ENCODE measurements at regions not wholly inside any gene's neighbourhood (a gene's known extent, or its start where the extent isn't known, plus 50 kb on each side); places are given as distances from the start of the nearest gene placed in this dataset.

DNA sequence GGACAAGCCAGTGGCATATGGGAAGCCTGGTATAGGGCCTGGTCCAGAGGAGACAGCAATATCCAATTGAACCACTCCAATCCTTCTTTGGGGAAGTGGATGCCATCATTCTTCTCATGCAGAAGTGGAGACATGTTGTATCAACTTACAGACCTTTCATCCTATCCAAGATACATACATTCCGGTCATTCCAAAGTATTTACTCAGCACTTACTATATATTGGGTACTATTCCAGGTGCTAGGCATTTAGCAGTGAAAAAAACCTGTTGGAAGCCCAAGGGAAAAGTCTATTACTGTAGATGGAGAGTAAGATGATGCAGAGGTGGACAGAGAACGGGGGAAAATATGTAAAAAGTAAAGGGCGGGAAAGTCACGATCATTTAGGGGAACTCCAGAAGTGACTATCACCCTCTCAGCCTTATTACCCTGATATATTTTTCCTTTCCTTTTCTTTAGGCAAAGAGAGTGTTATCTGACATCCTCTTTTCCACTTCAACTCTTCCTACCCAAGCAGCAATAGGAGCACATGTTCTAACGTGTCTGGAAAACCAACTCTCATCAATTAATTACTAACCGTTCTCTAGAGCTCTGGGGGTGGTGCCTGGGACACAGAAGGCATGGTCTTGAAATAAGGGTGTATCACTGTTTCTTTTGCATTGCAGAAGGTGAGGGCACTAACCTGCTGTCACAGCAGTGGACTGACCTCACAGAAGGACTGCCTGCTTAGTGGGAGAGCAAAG, 210.1 kb upstream of the MAF start:
- H3K27me3 Mint-ChIP-seq (ENCODE audit: low read depth) = peaks cover 5% of the 10 kb centered on the region; the same call in 1 of the 2 replicates
- no peak overlapping the region for H3K27ac Mint-ChIP-seq
- no peak overlapping the region for H3K4me3 Mint-ChIP-seq
- POLR2A ChIA-PET = no interaction called here
- H3K4me1 Mint-ChIP-seq = peaks cover 19% of the 10 kb centered on the region
- DNase-seq (ENCODE audit: low spot score) (no peak), ATAC-seq (peak; percentile 64)
- peaks cover 12% of the 10 kb centered on the region for H3K36me3 Mint-ChIP-seq
- CTCF ChIA-PET = no interaction called here
- H3K9me3 Mint-ChIP-seq = peaks cover 26% of the 10 kb centered on the region
- TF ChIP-seq NR1H2 (CRISPR knock-in tag; IDR thresholded peaks at IDR 0.05) (no peak), ZBTB43 (CRISPR knock-in tag; IDR thresholded peaks at IDR 0.05) (no peak), NFYB (CRISPR knock-in tag; conservative IDR thresholded peaks at IDR 0.05; ENCODE audit: low read depth) (no peak), CREB1 (CRISPR knock-in tag; IDR thresholded peaks at IDR 0.05) (no peak), ESRRA (CRISPR knock-in tag; IDR thresholded peaks at IDR 0.05; ENCODE audit: borderline replicate concordance) (no peak), E2F4 (CRISPR knock-in tag; IDR thresholded peaks at IDR 0.05; ENCODE audit: borderline replicate concordance, low read depth) (no peak), HMGA2 (CRISPR knock-in tag; IDR thresholded peaks at IDR 0.05) (no peak), MLX (CRISPR knock-in tag; IDR thresholded peaks at IDR 0.05) (no peak), ZNF263 (CRISPR knock-in tag; IDR thresholded peaks at IDR 0.05; ENCODE audit: low read depth) (no peak), SP1 (CRISPR knock-in tag; conservative IDR thresholded peaks at IDR 0.05) (no peak)

GRCh38 chr16:79809376-79809775, 208.8 kb upstream of the MAF start:
- Mint-ChIP-seq H3K4me3 (no peak overlapping the region), H3K36me3 (peaks cover 12% of the 10 kb centered on the region), H3K27ac (no peak overlapping the region), H3K27me3 (ENCODE audit: low read depth) (peaks cover 5% of the 10 kb centered on the region; the same call in 1 of the 2 replicates), H3K4me1 (peaks cover 25% of the 10 kb centered on the region), H3K9me3 (peaks cover 22% of the 10 kb centered on the region)
- ATAC-seq (no peak), DNase-seq (ENCODE audit: low spot score) (no peak)
- CTCF ChIA-PET = no interaction called here
- POLR2A ChIA-PET = no interaction called here
- no peak for TF ChIP-seq TEAD4 (CRISPR knock-in tag; IDR thresholded peaks at IDR 0.05)
- no peak for TF ChIP-seq GRHL2 (CRISPR knock-in tag; IDR thresholded peaks at IDR 0.05; ENCODE audit: insufficient replicate concordance, severe bottlenecking)
- TF ChIP-seq FOXK1 (CRISPR knock-in tag; IDR thresholded peaks at IDR 0.05) = no peak
- TF ChIP-seq TP53 (CRISPR knock-in tag; IDR thresholded peaks at IDR 0.05) = no peak
- TF ChIP-seq EMX1 (CRISPR knock-in tag; IDR thresholded peaks at IDR 0.05) = no peak
- TF ChIP-seq, protein P1, sequence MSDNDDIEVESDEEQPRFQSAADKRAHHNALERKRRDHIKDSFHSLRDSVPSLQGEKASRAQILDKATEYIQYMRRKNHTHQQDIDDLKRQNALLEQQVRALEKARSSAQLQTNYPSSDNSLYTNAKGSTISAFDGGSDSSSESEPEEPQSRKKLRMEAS (CRISPR knock-in tag; IDR thresholded peaks at IDR 0.05) = no peak
- TF ChIP-seq, protein P2, sequence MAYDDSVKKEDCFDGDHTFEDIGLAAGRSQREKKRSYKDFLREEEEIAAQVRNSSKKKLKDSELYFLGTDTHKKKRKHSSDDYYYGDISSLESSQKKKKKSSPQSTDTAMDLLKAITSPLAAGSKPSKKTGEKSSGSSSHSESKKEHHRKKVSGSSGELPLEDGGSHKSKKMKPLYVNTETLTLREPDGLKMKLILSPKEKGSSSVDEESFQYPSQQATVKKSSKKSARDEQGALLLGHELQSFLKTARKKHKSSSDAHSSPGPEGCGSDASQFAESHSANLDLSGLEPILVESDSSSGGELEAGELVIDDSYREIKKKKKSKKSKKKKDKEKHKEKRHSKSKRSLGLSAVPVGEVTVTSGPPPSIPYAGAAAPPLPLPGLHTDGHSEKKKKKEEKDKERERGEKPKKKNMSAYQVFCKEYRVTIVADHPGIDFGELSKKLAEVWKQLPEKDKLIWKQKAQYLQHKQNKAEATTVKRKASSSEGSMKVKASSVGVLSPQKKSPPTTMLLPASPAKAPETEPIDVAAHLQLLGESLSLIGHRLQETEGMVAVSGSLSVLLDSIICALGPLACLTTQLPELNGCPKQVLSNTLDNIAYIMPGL (CRISPR knock-in tag; IDR thresholded peaks at IDR 0.05) = no peak
- no peak for TF ChIP-seq ZBTB43 (CRISPR knock-in tag; IDR thresholded peaks at IDR 0.05)
- TF ChIP-seq, protein P3, sequence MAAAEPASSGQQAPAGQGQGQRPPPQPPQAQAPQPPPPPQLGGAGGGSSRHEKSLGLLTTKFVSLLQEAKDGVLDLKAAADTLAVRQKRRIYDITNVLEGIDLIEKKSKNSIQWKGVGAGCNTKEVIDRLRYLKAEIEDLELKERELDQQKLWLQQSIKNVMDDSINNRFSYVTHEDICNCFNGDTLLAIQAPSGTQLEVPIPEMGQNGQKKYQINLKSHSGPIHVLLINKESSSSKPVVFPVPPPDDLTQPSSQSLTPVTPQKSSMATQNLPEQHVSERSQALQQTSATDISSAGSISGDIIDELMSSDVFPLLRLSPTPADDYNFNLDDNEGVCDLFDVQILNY (CRISPR knock-in tag; IDR thresholded peaks at IDR 0.05) = no peak
- TF ChIP-seq, protein P4, sequence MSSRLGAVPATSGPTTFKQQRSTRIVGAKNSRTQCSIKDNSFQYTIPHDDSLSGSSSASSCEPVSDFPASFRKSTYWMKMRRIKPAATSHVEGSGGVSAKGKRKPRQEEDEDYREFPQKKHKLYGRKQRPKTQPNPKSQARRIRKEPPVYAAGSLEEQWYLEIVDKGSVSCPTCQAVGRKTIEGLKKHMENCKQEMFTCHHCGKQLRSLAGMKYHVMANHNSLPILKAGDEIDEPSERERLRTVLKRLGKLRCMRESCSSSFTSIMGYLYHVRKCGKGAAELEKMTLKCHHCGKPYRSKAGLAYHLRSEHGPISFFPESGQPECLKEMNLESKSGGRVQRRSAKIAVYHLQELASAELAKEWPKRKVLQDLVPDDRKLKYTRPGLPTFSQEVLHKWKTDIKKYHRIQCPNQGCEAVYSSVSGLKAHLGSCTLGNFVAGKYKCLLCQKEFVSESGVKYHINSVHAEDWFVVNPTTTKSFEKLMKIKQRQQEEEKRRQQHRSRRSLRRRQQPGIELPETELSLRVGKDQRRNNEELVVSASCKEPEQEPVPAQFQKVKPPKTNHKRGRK (CRISPR knock-in tag; IDR thresholded peaks at IDR 0.05; ENCODE audit: borderline replicate concordance) = no peak
- no peak for TF ChIP-seq ZNF416 (CRISPR knock-in tag; IDR thresholded peaks at IDR 0.05)
- TF ChIP-seq, protein P5, sequence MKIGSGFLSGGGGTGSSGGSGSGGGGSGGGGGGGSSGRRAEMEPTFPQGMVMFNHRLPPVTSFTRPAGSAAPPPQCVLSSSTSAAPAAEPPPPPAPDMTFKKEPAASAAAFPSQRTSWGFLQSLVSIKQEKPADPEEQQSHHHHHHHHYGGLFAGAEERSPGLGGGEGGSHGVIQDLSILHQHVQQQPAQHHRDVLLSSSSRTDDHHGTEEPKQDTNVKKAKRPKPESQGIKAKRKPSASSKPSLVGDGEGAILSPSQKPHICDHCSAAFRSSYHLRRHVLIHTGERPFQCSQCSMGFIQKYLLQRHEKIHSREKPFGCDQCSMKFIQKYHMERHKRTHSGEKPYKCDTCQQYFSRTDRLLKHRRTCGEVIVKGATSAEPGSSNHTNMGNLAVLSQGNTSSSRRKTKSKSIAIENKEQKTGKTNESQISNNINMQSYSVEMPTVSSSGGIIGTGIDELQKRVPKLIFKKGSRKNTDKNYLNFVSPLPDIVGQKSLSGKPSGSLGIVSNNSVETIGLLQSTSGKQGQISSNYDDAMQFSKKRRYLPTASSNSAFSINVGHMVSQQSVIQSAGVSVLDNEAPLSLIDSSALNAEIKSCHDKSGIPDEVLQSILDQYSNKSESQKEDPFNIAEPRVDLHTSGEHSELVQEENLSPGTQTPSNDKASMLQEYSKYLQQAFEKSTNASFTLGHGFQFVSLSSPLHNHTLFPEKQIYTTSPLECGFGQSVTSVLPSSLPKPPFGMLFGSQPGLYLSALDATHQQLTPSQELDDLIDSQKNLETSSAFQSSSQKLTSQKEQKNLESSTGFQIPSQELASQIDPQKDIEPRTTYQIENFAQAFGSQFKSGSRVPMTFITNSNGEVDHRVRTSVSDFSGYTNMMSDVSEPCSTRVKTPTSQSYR (CRISPR knock-in tag; IDR thresholded peaks at IDR 0.05) = no peak

Measured in WTC11 (cell line).